ENCODE measurements at regions not wholly inside any gene's neighbourhood (a gene's known extent, or its start where the extent isn't known, plus 50 kb on each side); places are given as distances from the start of the nearest gene placed in this dataset.

DNA sequence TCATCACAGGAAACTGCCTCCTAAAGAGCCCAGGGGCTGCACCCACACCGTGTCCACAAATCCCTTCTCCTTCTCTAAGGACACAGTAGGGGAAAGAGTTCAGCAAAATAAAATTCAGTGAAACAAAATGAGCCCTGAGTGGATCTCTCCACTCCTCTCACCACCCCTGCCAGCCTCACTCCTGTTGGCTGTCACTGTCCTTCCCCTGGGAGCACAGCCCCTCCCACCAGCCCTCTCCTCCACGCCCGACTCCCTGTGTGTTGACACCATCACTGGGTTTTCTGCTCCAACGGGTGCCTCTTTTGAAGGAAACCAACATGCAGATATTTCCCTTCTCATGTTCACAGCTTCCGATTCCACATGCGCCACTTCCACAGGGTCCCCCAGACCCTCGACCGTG, 356.2 kb downstream of the AJAP1 start:
- TF ChIP-seq, protein P1, sequence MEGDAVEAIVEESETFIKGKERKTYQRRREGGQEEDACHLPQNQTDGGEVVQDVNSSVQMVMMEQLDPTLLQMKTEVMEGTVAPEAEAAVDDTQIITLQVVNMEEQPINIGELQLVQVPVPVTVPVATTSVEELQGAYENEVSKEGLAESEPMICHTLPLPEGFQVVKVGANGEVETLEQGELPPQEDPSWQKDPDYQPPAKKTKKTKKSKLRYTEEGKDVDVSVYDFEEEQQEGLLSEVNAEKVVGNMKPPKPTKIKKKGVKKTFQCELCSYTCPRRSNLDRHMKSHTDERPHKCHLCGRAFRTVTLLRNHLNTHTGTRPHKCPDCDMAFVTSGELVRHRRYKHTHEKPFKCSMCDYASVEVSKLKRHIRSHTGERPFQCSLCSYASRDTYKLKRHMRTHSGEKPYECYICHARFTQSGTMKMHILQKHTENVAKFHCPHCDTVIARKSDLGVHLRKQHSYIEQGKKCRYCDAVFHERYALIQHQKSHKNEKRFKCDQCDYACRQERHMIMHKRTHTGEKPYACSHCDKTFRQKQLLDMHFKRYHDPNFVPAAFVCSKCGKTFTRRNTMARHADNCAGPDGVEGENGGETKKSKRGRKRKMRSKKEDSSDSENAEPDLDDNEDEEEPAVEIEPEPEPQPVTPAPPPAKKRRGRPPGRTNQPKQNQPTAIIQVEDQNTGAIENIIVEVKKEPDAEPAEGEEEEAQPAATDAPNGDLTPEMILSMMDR (IDR thresholded peaks at IDR 0.05): no peak
- H3K27ac Mint-ChIP-seq: no peak overlapping the region
- CTCF ChIA-PET: no interaction called here
- H3K4me1 Mint-ChIP-seq (ENCODE audit: low read depth): no peaks in the 10 kb centered on the region
- no peaks in the 10 kb centered on the region for H3K36me3 Mint-ChIP-seq (ENCODE audit: low read depth)
- ATAC-seq (no peak), DNase-seq (no peak)
- POLR2A ChIA-PET: no interaction called here
- intact Hi-C loops (cut with micrococcal nuclease): no loop called here
- no peak overlapping the region for H3K4me3 Mint-ChIP-seq
- peaks cover 7% of the 10 kb centered on the region for H3K27me3 Mint-ChIP-seq
- H3K9me3 Mint-ChIP-seq: no peaks in the 10 kb centered on the region

DNA sequence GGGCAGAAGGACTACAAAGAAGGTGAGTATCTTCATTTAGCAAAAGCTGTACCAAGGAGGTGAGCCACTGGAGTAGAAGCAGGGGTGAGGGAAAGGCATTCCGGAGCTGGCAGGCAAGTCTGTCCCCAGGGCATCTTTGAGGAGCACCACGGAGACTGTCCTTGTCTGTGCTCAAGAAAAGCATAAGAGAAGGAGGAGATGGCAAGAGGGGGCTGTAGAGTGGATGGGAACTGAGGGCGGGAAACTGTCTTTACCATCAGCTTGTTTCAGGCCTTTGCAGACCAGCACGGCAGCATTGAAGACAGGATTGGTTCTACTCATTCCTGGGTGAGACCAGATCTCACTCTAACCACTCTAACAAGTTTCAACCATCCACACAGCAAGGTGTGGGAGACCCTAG, 355.8 kb downstream of the AJAP1 start:
- no peak for ATAC-seq
- TF ChIP-seq, protein P1 (IDR thresholded peaks at IDR 0.05): no peak
- no peak for DNase-seq
- no peaks in the 10 kb centered on the region for H3K9me3 Mint-ChIP-seq
- no peaks in the 10 kb centered on the region for H3K4me1 Mint-ChIP-seq (ENCODE audit: low read depth)
- CTCF ChIA-PET: no interaction called here
- H3K36me3 Mint-ChIP-seq (ENCODE audit: low read depth): no peaks in the 10 kb centered on the region
- intact Hi-C loops (cut with micrococcal nuclease): no loop called here
- POLR2A ChIA-PET: no interaction called here
- peaks cover 7% of the 10 kb centered on the region for H3K27me3 Mint-ChIP-seq
- no peak overlapping the region for H3K4me3 Mint-ChIP-seq
- H3K27ac Mint-ChIP-seq: no peak overlapping the region

DNA sequence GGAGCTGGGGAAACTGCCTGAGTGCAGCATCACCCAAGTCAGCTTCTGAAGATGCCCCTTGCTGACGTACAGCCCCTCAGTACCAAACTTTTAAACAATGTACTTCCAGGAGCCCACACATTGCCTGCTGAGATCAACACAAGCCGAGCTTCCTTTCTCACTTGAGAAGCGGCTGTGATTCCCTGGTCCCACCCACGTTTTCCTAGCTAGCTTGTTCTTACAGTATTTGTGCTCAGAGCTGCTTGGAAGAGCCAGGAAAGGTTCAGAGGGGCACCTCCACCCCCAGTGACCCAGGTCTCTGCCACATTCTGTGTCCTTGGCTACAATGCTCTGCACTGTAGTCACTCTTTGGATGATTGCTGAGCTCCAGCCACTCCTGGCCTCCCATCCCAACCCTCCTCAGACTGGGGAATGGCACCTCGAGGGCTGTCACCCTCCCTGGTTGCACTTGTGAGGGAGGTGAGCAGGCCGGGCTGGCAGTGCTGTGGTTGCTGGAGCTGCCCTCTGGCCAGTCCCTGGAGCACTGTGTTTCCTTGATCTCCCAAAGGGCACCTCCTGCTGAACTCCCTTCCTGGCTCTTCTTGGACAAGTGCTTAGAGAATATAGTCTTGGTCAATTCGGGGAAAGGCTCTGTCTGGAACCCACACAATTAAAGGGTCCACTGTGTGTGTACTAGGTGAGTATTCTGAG, 355.1 kb downstream of the AJAP1 start:
- H3K9me3 Mint-ChIP-seq: peaks cover 5% of the 10 kb centered on the region
- H3K27ac Mint-ChIP-seq: no peak overlapping the region
- TF ChIP-seq, protein P1 (IDR thresholded peaks at IDR 0.05): no peak
- POLR2A ChIA-PET: no interaction called here
- CTCF ChIA-PET: no interaction called here
- H3K4me1 Mint-ChIP-seq (ENCODE audit: low read depth): no peaks in the 10 kb centered on the region
- H3K27me3 Mint-ChIP-seq: peaks cover 7% of the 10 kb centered on the region
- ATAC-seq: no peak
- no peak for DNase-seq
- H3K36me3 Mint-ChIP-seq (ENCODE audit: low read depth): no peaks in the 10 kb centered on the region
- no peak overlapping the region for H3K4me3 Mint-ChIP-seq
- intact Hi-C loops (cut with micrococcal nuclease): no loop called here

DNA sequence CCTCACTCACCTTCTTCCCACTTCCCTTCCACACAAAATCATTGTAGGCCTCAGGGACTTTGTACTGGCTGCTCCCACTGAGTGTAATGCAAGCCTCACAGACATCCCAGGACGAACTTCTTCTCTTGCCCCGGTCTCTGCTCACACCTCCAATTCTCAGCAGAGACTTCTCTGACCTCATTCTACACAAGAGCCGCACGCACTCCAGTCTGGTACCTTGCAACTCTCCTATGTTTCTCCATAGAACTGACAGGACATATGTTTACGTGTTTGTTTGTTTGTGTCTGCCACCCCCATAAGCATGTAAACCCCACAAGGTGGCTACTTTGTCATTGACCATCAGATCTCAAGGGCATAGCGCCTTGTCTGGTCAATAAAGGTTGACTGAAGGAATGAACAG, 350.8 kb downstream of the AJAP1 start:
- TF ChIP-seq, protein P1 (IDR thresholded peaks at IDR 0.05): no peak
- DNase-seq (no peak), ATAC-seq (no peak)
- Mint-ChIP-seq H3K36me3 (ENCODE audit: low read depth) (no peaks in the 10 kb centered on the region), H3K4me3 (no peak overlapping the region), H3K4me1 (ENCODE audit: low read depth) (no peaks in the 10 kb centered on the region), H3K9me3 (peaks cover 9% of the 10 kb centered on the region), H3K27me3 (peaks cover 6% of the 10 kb centered on the region), H3K27ac (no peak overlapping the region)
- POLR2A ChIA-PET: no interaction called here
- CTCF ChIA-PET: no interaction called here
- intact Hi-C loops (cut with micrococcal nuclease): no loop called here

DNA sequence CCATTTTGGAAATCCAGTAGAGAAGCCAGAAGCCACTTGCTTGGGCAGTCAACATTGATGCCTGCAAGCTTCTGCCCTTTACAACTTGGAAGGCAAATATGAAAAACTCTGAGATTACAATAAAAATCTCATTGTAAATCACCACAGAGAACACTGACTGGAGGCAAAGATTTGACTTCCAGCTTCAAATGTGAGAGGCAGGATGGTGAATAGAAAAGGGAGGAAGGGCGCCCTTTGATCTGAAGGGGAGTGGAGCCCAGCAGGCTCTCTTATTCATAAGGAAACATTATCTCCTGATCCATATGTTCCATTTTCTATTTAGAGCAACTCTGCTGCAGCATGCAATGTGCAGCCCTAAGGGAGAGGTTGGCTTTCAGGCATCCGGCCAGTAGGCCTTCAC, 348.3 kb downstream of the AJAP1 start:
- ATAC-seq (no peak), DNase-seq (no peak)
- ChIA-PET CTCF (no interaction called here), POLR2A (no interaction called here)
- Mint-ChIP-seq H3K27me3 (peaks cover 5% of the 10 kb centered on the region), H3K36me3 (ENCODE audit: low read depth) (no peaks in the 10 kb centered on the region), H3K4me3 (no peak overlapping the region), H3K27ac (no peak overlapping the region), H3K4me1 (ENCODE audit: low read depth) (no peaks in the 10 kb centered on the region), H3K9me3 (peaks cover 9% of the 10 kb centered on the region)
- TF ChIP-seq, protein P1 (IDR thresholded peaks at IDR 0.05): no peak
- intact Hi-C loops (cut with micrococcal nuclease): no loop called here

All from activated CD8-positive, alpha-beta T cell treated with anti-CD3 and anti-CD28 coated beads for 36 hours (primary cell).